ENCODE measurements at regions not wholly inside any gene's neighbourhood (a gene's known extent, or its start where the extent isn't known, plus 50 kb on each side); places are given as distances from the start of the nearest gene placed in this dataset.

- TF ChIP-seq ZNF232 (CRISPR knock-in tag; IDR thresholded peaks at IDR 0.05) (no peak), IRF2 (CRISPR knock-in tag; IDR thresholded peaks at IDR 0.05; ENCODE audit: borderline replicate concordance, low read depth) (no peak), FOXP4 (CRISPR knock-in tag; IDR thresholded peaks at IDR 0.05) (peak; percentile 90), MXD4 (CRISPR knock-in tag; IDR thresholded peaks at IDR 0.05; ENCODE audit: borderline replicate concordance) (no peak), RELA (CRISPR knock-in tag; IDR thresholded peaks at IDR 0.05; ENCODE audit: borderline replicate concordance) (no peak), MYBL2 (CRISPR knock-in tag; IDR thresholded peaks at IDR 0.05) (no peak), NR1H2 (CRISPR knock-in tag; IDR thresholded peaks at IDR 0.05) (no peak), CREM (CRISPR knock-in tag; IDR thresholded peaks at IDR 0.05) (peak; percentile 73; the same call in 1 of the 2 replicates), FOXK1 (CRISPR knock-in tag; IDR thresholded peaks at IDR 0.05) (peak; percentile 87), ZNF281 (CRISPR knock-in tag; IDR thresholded peaks at IDR 0.05) (peak; percentile 89)
These were observed 59.8 kb upstream of the ACOT11 start (continued) for GRCh38 chr1:54488065-54488750.

GRCh38 chr1:54487571-54488050, 60.4 kb upstream of the ACOT11 start:
- DNase-seq (ENCODE audit: low spot score) (peak; percentile 30), ATAC-seq (no peak)
- CTCF ChIA-PET = interaction anchor here (0.6 to 5.6 kb wide), 8 partner anchors 12 to 366 kb away, joined by 3 to 145 read pairs (median 8); partner anchors contain the start of gene SSBP3
- Mint-ChIP-seq H3K4me3 (peak overlapping the region; percentile 67), H3K36me3 (no peaks in the 10 kb centered on the region), H3K27me3 (ENCODE audit: low read depth) (peaks cover 13% of the 10 kb centered on the region), H3K4me1 (peaks cover 36% of the 10 kb centered on the region), H3K9me3 (no peaks in the 10 kb centered on the region), H3K27ac (peak overlapping the region; percentile 86)
- POLR2A ChIA-PET = interaction anchor here (0.8 to 7.7 kb wide), 3 partner anchors 81 to 177 kb away, joined by 4 to 127 read pairs (median 5); partner anchors contain the start of gene SSBP3
- TF ChIP-seq ZNF121 (CRISPR knock-in tag; IDR thresholded peaks at IDR 0.05) (no peak), ATF1 (CRISPR knock-in tag; IDR thresholded peaks at IDR 0.05) (no peak), ETV6 (CRISPR knock-in tag; IDR thresholded peaks at IDR 0.05) (no peak), STAT6 (CRISPR knock-in tag; conservative IDR thresholded peaks at IDR 0.05; ENCODE audit: low read depth) (no peak), ZMAT4 (CRISPR knock-in tag; IDR thresholded peaks at IDR 0.05) (no peak), IRF1 (CRISPR knock-in tag; IDR thresholded peaks at IDR 0.05) (no peak), ZNF671 (CRISPR knock-in tag; IDR thresholded peaks at IDR 0.05) (no peak), GABPB1 (CRISPR knock-in tag; IDR thresholded peaks at IDR 0.05) (no peak), ZNF281 (CRISPR knock-in tag; IDR thresholded peaks at IDR 0.05) (no peak), FOXP1 (CRISPR knock-in tag; IDR thresholded peaks at IDR 0.05; ENCODE audit: borderline replicate concordance) (no peak), SMAD4 (CRISPR knock-in tag; IDR thresholded peaks at IDR 0.05) (no peak), ZNF317 (CRISPR knock-in tag; IDR thresholded peaks at IDR 0.05; ENCODE audit: borderline replicate concordance, low read depth) (no peak), IRF2 (CRISPR knock-in tag; IDR thresholded peaks at IDR 0.05; ENCODE audit: borderline replicate concordance, low read depth) (no peak), MAX (CRISPR knock-in tag; IDR thresholded peaks at IDR 0.05) (no peak)
